SU-DHL-6 (cell line): ENCODE measurements at regions not wholly inside any gene's neighbourhood (a gene's known extent, or its start where the extent isn't known, plus 50 kb on each side); places are given as distances from the start of the nearest gene placed in this dataset.

Source experiments
- H2AFZ ChIP-seq: fragments of 200-600 bp; sonication (generic); 2 replicates; pipeline ENCODE4 v1.6.1; 2014; ENCODE audit warnings: low read depth, mild to moderate bottlenecking, moderate library complexity, mixed read lengths, antibody characterized with exemption, low read length; ENCODE audit not compliant: severe bottlenecking
- H3F3A ChIP-seq: fragments of 200-600 bp; shearing (Covaris generic); 2 replicates; pipeline ENCODE4 v1.6.0; 2016; ENCODE audit warnings: antibody characterized with exemption, mild to moderate bottlenecking; ENCODE audit not compliant: insufficient read depth
- H3K27ac ChIP-seq: fragments of 200-600 bp; sonication (generic); 2 replicates; pipeline ENCODE4 v1.5.1; 2016; ENCODE audit warnings: low read depth, mild to moderate bottlenecking, low read length, moderate library complexity, mixed read lengths
- H3K27me3 ChIP-seq: fragments of 200-600 bp; sonication (generic), shearing (Covaris generic); 2 replicates; pipeline ENCODE4 v1.6.0; 2014; ENCODE audit warnings: mild to moderate bottlenecking, low read length
- H3K36me3 ChIP-seq: fragments of 200-600 bp; sonication (generic); 2 replicates; pipeline ENCODE4 v1.6.1; 2014; ENCODE audit warnings: mild to moderate bottlenecking, low read length, mixed read lengths
- H3K4me2 ChIP-seq: fragments of 300-600, 200-600 bp; shearing (Covaris generic), sonication (generic); 2 replicates; pipeline ENCODE4 v1.6.0; 2014; ENCODE audit warnings: low read length, low read depth, mild to moderate bottlenecking; ENCODE audit not compliant: poor library complexity, severe bottlenecking
- H3K4me3 ChIP-seq: fragments of 200-600 bp; sonication (generic); 2 replicates; pipeline ENCODE4 v1.5.1; 2014; ENCODE audit warnings: antibody characterized with exemption, low read length, mild to moderate bottlenecking, mixed read lengths; ENCODE audit not compliant: insufficient read depth, poor library complexity, severe bottlenecking
- H3K79me2 ChIP-seq: fragments of 200-600 bp; sonication (generic); 2 replicates; pipeline ENCODE4 v1.6.1; 2014; ENCODE audit warnings: mild to moderate bottlenecking, low read length, moderate library complexity; ENCODE audit not compliant: insufficient read depth
- H3K9ac ChIP-seq: fragments of 200-600 bp; sonication (generic); 2 replicates; pipeline ENCODE4 v1.7.0; 2014; ENCODE audit warnings: mild to moderate bottlenecking, low read length
- H3K9me2 ChIP-seq: fragments of 200-600 bp; sonication (generic); replicated peaks from 2 replicates; pipeline ENCODE4 v1.6.1; 2014; ENCODE audit warnings: low read length; ENCODE audit not compliant: insufficient read depth
- H3K9me3 ChIP-seq: fragments of 200-600 bp; sonication (generic); 2 replicates; pipeline ENCODE4 v1.6.1; 2014; ENCODE audit warnings: low read length, mixed read lengths; ENCODE audit not compliant: insufficient read depth
- H4K20me1 ChIP-seq: fragments of 200-600 bp; sonication (generic); 2 replicates; pipeline ENCODE4 v1.6.1; 2014; ENCODE audit warnings: low read depth, mild to moderate bottlenecking, antibody characterized with exemption, low read length, moderate library complexity, mixed read lengths
- EZH2phosphoT487 ChIP-seq: fragments of 200-600 bp; sonication (generic), shearing (Covaris generic); conservative IDR thresholded peaks from 2 replicates; pipeline ENCODE4 v1.6.1; 2018; ENCODE audit warnings: mild to moderate bottlenecking, antibody characterized with exemption, low read length, moderate library complexity, mixed read lengths
- TF ChIP-seq, protein P1 (sequence below): fragments of 200-600 bp; sonication (generic); IDR thresholded peaks from one replicate; pipeline ENCODE4 v1.5.1; 2017; ENCODE audit warnings: antibody characterized with exemption, mild to moderate bottlenecking, low read length, moderate library complexity; ENCODE audit not compliant: insufficient read depth, poor library complexity, severe bottlenecking

DNA sequence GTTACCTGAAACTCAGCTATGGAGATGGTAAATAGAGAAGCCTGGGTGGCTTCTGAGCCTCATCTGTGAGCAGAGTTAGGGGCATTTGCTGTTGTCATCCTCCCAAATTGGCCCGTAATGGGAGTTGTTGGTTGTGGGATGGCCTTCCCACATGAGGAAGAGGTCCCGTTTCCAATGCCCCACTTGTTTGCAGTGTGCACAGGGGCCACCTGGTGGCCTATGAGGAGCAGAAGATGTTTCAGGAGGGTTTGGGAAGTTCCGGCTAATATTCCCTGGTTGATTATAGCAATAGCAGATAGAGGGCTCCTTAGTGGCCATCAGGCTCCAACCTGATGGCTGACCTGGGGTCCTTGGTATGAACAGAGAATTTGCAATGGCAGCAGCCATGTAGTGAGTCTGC lies 1546.5 kb downstream of the OTOL1 start:
- no peak for TF ChIP-seq EZH2phosphoT487
- TF ChIP-seq, protein P1, sequence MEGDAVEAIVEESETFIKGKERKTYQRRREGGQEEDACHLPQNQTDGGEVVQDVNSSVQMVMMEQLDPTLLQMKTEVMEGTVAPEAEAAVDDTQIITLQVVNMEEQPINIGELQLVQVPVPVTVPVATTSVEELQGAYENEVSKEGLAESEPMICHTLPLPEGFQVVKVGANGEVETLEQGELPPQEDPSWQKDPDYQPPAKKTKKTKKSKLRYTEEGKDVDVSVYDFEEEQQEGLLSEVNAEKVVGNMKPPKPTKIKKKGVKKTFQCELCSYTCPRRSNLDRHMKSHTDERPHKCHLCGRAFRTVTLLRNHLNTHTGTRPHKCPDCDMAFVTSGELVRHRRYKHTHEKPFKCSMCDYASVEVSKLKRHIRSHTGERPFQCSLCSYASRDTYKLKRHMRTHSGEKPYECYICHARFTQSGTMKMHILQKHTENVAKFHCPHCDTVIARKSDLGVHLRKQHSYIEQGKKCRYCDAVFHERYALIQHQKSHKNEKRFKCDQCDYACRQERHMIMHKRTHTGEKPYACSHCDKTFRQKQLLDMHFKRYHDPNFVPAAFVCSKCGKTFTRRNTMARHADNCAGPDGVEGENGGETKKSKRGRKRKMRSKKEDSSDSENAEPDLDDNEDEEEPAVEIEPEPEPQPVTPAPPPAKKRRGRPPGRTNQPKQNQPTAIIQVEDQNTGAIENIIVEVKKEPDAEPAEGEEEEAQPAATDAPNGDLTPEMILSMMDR: peak; percentile 12
- Histone ChIP-seq H3K27me3 (no peaks in the 10 kb centered on the region), H3K9me3 (no peaks in the 10 kb centered on the region; the same call in 1 of the 2 replicates), H2AFZ (peak overlapping the region; percentile 66), H3K27ac (no peak overlapping the region), H3K9me2 (no peaks in the 10 kb centered on the region), H3K9ac (no peak overlapping the region), H3F3A (no peaks in the 10 kb centered on the region), H4K20me1 (no peaks in the 10 kb centered on the region), H3K36me3 (no peaks in the 10 kb centered on the region), H3K79me2 (no peaks in the 10 kb centered on the region), H3K4me2 (no peak overlapping the region), H3K4me3 (no peak overlapping the region)

DNA sequence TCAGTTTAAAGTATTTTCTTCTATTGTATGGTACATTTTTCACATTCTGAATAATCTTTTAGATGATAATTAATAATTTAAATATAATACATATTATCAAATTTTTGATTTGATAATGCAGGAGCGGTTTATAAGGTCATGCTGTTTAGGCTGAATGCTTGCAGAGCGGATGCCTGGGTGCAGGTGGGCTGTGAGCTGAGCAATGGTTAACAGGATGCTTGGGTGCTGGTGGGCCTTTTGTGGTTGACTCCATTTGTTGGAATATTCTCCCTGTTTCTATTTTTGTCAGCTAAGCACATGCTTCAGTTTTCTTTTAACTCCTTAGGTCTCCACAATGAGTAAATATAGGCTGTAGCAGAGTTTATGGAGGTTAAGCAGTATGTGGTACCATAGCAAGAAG lies 1549.3 kb downstream of the OTOL1 start:
- Histone ChIP-seq H3K79me2 (no peaks in the 10 kb centered on the region), H3K9me3 (no peaks in the 10 kb centered on the region; the same call in 1 of the 2 replicates), H3K9me2 (no peaks in the 10 kb centered on the region), H3K4me3 (no peak overlapping the region), H3K36me3 (no peaks in the 10 kb centered on the region), H3F3A (no peaks in the 10 kb centered on the region), H3K27ac (no peak overlapping the region), H2AFZ (peak overlapping the region; percentile 56), H3K27me3 (no peaks in the 10 kb centered on the region), H3K9ac (no peak overlapping the region), H4K20me1 (no peaks in the 10 kb centered on the region), H3K4me2 (no peak overlapping the region)
- TF ChIP-seq EZH2phosphoT487: no peak
- TF ChIP-seq, protein P1: no peak

DNA sequence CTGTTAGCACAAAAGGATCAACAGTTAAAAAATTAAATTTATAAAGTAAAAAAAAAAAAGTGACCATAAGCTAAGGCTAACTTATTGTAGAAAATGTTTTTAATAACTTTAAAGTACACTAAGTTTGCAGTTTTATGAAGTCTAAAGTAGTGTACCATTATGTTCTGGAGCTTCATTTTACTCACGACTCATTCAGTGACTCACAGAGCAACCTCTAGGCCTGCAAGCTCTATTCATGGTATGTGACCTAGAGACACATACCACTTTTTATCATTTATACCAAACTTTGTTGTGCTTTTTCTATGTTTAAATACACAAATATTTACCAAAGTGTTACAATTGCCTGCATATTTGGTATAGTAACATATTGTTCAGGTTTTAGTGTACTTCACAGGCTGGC lies 1552.3 kb downstream of the OTOL1 start:
- Histone ChIP-seq H3K79me2 (no peaks in the 10 kb centered on the region), H3K9me3 (no peaks in the 10 kb centered on the region), H3K27me3 (no peaks in the 10 kb centered on the region), H3K36me3 (no peaks in the 10 kb centered on the region), H3F3A (no peaks in the 10 kb centered on the region), H4K20me1 (no peaks in the 10 kb centered on the region), H3K9ac (no peak overlapping the region), H3K27ac (no peak overlapping the region), H3K4me2 (no peak overlapping the region), H3K9me2 (no peaks in the 10 kb centered on the region), H3K4me3 (no peak overlapping the region), H2AFZ (no peak overlapping the region)
- TF ChIP-seq, protein P1: no peak
- TF ChIP-seq EZH2phosphoT487: no peak
